Stimulated activated naive CD8-positive, alpha-beta T cell treated with anti-CD3 and anti-CD28 coated beads, Interleukin-15, Interleukin-2, amounts not matched to agents 100 ng/mL and 50 ng/mL, for 24 hours (primary cell): ENCODE measurements at regions not wholly inside any gene's neighbourhood (a gene's known extent, or its start where the extent isn't known, plus 50 kb on each side); places are given as distances from the start of the nearest gene placed in this dataset.

Experiments
- H3K27ac Mint-ChIP-seq: one replicate; pipeline ENCODE4 v1.8.0; 2021; ENCODE audit warnings: mild to moderate bottlenecking, mixed read lengths
- H3K27me3 Mint-ChIP-seq: one replicate; pipeline ENCODE4 v1.8.0; 2021; ENCODE audit warnings: mixed read lengths
- H3K36me3 Mint-ChIP-seq: one replicate; pipeline ENCODE4 v1.8.0; 2021; ENCODE audit warnings: low read depth, mixed read lengths
- H3K4me1 Mint-ChIP-seq: one replicate; pipeline ENCODE4 v1.8.0; 2021; ENCODE audit warnings: low read depth, mixed read lengths
- H3K4me3 Mint-ChIP-seq: one replicate; pipeline ENCODE4 v1.8.0; 2021; ENCODE audit warnings: mild to moderate bottlenecking, mixed read lengths
- H3K9me3 Mint-ChIP-seq: one replicate; pipeline ENCODE4 v1.8.0; 2021; ENCODE audit warnings: mixed read lengths

- Mint-ChIP-seq H3K27ac (no peak overlapping the region), H3K9me3 (no peaks in the 10 kb centered on the region), H3K36me3 (no peaks in the 10 kb centered on the region), H3K27me3 (no peaks in the 10 kb centered on the region), H3K4me1 (no peaks in the 10 kb centered on the region), H3K4me3 (no peak overlapping the region)
These were observed 345.7 kb downstream of the SLC4A3 start for GRCh38 chr2:219973136-219973535.

- no peaks in the 10 kb centered on the region for H3K36me3 Mint-ChIP-seq
- no peaks in the 10 kb centered on the region for H3K4me1 Mint-ChIP-seq
- no peak overlapping the region for H3K27ac Mint-ChIP-seq
- no peak overlapping the region for H3K4me3 Mint-ChIP-seq
- peaks cover 5% of the 10 kb centered on the region for H3K27me3 Mint-ChIP-seq
- H3K9me3 Mint-ChIP-seq = no peaks in the 10 kb centered on the region
These were observed 349.4 kb downstream of the SLC4A3 start for GRCh38 chr2:219976871-219977270.

GRCh38 chr2:219980638-219981037, 353.2 kb downstream of the SLC4A3 start:
- no peak overlapping the region for H3K4me3 Mint-ChIP-seq
- H3K27me3 Mint-ChIP-seq = peaks cover 5% of the 10 kb centered on the region
- peaks cover 4% of the 10 kb centered on the region for H3K9me3 Mint-ChIP-seq
- H3K27ac Mint-ChIP-seq = no peak overlapping the region
- no peaks in the 10 kb centered on the region for H3K36me3 Mint-ChIP-seq
- H3K4me1 Mint-ChIP-seq = no peaks in the 10 kb centered on the region

- Mint-ChIP-seq H3K9me3 (peaks cover 4% of the 10 kb centered on the region), H3K27ac (no peak overlapping the region), H3K36me3 (no peaks in the 10 kb centered on the region)
These were observed 356.4 kb downstream of the SLC4A3 start for GRCh38 chr2:219983836-219984235.

GRCh38 chr2:219985017-219985416, 357.6 kb downstream of the SLC4A3 start:
- no peak overlapping the region for H3K4me3 Mint-ChIP-seq

More at GRCh38 chr2:219983836-219984235, 356.4 kb downstream of the SLC4A3 start:
- no peaks in the 10 kb centered on the region for H3K4me1 Mint-ChIP-seq
- peaks cover 5% of the 10 kb centered on the region for H3K27me3 Mint-ChIP-seq
- no peak overlapping the region for H3K4me3 Mint-ChIP-seq

GRCh38 chr2:219987830-219988229, 360.4 kb downstream of the SLC4A3 start:
- Mint-ChIP-seq H3K4me1 (no peaks in the 10 kb centered on the region), H3K9me3 (no peaks in the 10 kb centered on the region), H3K27me3 (no peaks in the 10 kb centered on the region), H3K27ac (no peak overlapping the region), H3K4me3 (no peak overlapping the region), H3K36me3 (no peaks in the 10 kb centered on the region)

More at GRCh38 chr2:219985017-219985416, 357.6 kb downstream of the SLC4A3 start:
- Mint-ChIP-seq H3K4me1 (no peaks in the 10 kb centered on the region), H3K9me3 (peaks cover 4% of the 10 kb centered on the region), H3K27me3 (peaks cover 5% of the 10 kb centered on the region), H3K36me3 (no peaks in the 10 kb centered on the region), H3K27ac (no peak overlapping the region)

GRCh38 chr2:219989744-219990143, 362.3 kb downstream of the SLC4A3 start:
- no peaks in the 10 kb centered on the region for H3K9me3 Mint-ChIP-seq
- H3K27ac Mint-ChIP-seq = no peak overlapping the region
- no peaks in the 10 kb centered on the region for H3K4me1 Mint-ChIP-seq
- H3K4me3 Mint-ChIP-seq = no peak overlapping the region
- H3K27me3 Mint-ChIP-seq = no peaks in the 10 kb centered on the region
- no peaks in the 10 kb centered on the region for H3K36me3 Mint-ChIP-seq

- H3K27me3 Mint-ChIP-seq = no peaks in the 10 kb centered on the region
- H3K27ac Mint-ChIP-seq = no peak overlapping the region
- no peak overlapping the region for H3K4me3 Mint-ChIP-seq
- H3K9me3 Mint-ChIP-seq = no peaks in the 10 kb centered on the region
- H3K4me1 Mint-ChIP-seq = no peaks in the 10 kb centered on the region
- H3K36me3 Mint-ChIP-seq = no peaks in the 10 kb centered on the region
These were observed 363.7 kb downstream of the SLC4A3 start for GRCh38 chr2:219991116-219991515.

GRCh38 chr2:219995399-219995798, 368.0 kb downstream of the SLC4A3 start:
- no peaks in the 10 kb centered on the region for H3K27me3 Mint-ChIP-seq
- no peaks in the 10 kb centered on the region for H3K36me3 Mint-ChIP-seq
- H3K4me1 Mint-ChIP-seq = no peaks in the 10 kb centered on the region
- no peak overlapping the region for H3K4me3 Mint-ChIP-seq
- H3K9me3 Mint-ChIP-seq = peaks cover 4% of the 10 kb centered on the region
- H3K27ac Mint-ChIP-seq = no peak overlapping the region

GRCh38 chr2:219995991-219996765, 368.7 kb downstream of the SLC4A3 start:
- Mint-ChIP-seq H3K27ac (no peak overlapping the region), H3K4me3 (no peak overlapping the region), H3K36me3 (no peaks in the 10 kb centered on the region), H3K9me3 (peaks cover 4% of the 10 kb centered on the region), H3K4me1 (no peaks in the 10 kb centered on the region), H3K27me3 (no peaks in the 10 kb centered on the region)

- Mint-ChIP-seq H3K36me3 (no peaks in the 10 kb centered on the region), H3K4me1 (no peaks in the 10 kb centered on the region), H3K27me3 (no peaks in the 10 kb centered on the region), H3K4me3 (no peak overlapping the region), H3K9me3 (peaks cover 4% of the 10 kb centered on the region), H3K27ac (no peak overlapping the region)
These were observed 370.0 kb downstream of the SLC4A3 start for GRCh38 chr2:219997341-219997851.

- H3K27ac Mint-ChIP-seq = no peak overlapping the region
These were observed 370.7 kb downstream of the SLC4A3 start for GRCh38 chr2:219998107-219998506.

GRCh38 chr2:219998714-219999227, 371.3 kb downstream of the SLC4A3 start:
- H3K9me3 Mint-ChIP-seq = peaks cover 4% of the 10 kb centered on the region
- no peaks in the 10 kb centered on the region for H3K36me3 Mint-ChIP-seq
- no peak overlapping the region for H3K4me3 Mint-ChIP-seq
- H3K4me1 Mint-ChIP-seq = no peaks in the 10 kb centered on the region
- H3K27me3 Mint-ChIP-seq = peaks cover 1% of the 10 kb centered on the region
- H3K27ac Mint-ChIP-seq = no peak overlapping the region

More at GRCh38 chr2:219998107-219998506, 370.7 kb downstream of the SLC4A3 start:
- no peaks in the 10 kb centered on the region for H3K36me3 Mint-ChIP-seq
- no peaks in the 10 kb centered on the region for H3K4me1 Mint-ChIP-seq
- H3K9me3 Mint-ChIP-seq = peaks cover 4% of the 10 kb centered on the region
- no peak overlapping the region for H3K4me3 Mint-ChIP-seq
- H3K27me3 Mint-ChIP-seq = no peaks in the 10 kb centered on the region

- no peak overlapping the region for H3K4me3 Mint-ChIP-seq
- no peaks in the 10 kb centered on the region for H3K36me3 Mint-ChIP-seq
- peaks cover 3% of the 10 kb centered on the region for H3K27me3 Mint-ChIP-seq
- H3K27ac Mint-ChIP-seq = no peak overlapping the region
- H3K9me3 Mint-ChIP-seq = peaks cover 4% of the 10 kb centered on the region
- no peaks in the 10 kb centered on the region for H3K4me1 Mint-ChIP-seq
These were observed 372.6 kb downstream of the SLC4A3 start for GRCh38 chr2:220000080-220000479.

GRCh38 chr2:220000586-220000985, 373.2 kb downstream of the SLC4A3 start:
- Mint-ChIP-seq H3K4me1 (no peaks in the 10 kb centered on the region), H3K9me3 (peaks cover 4% of the 10 kb centered on the region), H3K4me3 (no peak overlapping the region), H3K36me3 (no peaks in the 10 kb centered on the region), H3K27me3 (peaks cover 3% of the 10 kb centered on the region), H3K27ac (no peak overlapping the region)
